Kidney epithelial cell (primary cell): ENCODE measurements at regions not wholly inside any gene's neighbourhood (a gene's known extent, or its start where the extent isn't known, plus 50 kb on each side); places are given as distances from the start of the nearest gene placed in this dataset.
A peak's percentile ranks its signal among the peaks of the same experiment; 100 is the strongest.

Experiments used
- DNase-seq: peaks from one replicate; pipeline ENCODE4 v3.0.0-alpha.2; 2010; ENCODE audit warnings: low read depth
- H3K27me3 ChIP-seq: 2 replicates; pipeline ENCODE4 v1.6.0; 2011; ENCODE audit warnings: low read length; ENCODE audit not compliant: control insufficient read depth, insufficient read depth
- H3K36me3 ChIP-seq: 2 replicates; pipeline ENCODE4 v1.5.1; 2011; ENCODE audit warnings: low read length; ENCODE audit not compliant: control insufficient read depth, insufficient read depth
- H3K4me3 ChIP-seq: 2 replicates; pipeline ENCODE4 v1.5.1; 2011; ENCODE audit warnings: low read depth, mild to moderate bottlenecking, control low read depth, low read length
- TF ChIP-seq, protein P1 (sequence below): IDR thresholded peaks from 2 replicates; pipeline ENCODE4 v1.5.1; 2011; ENCODE audit warnings: mild to moderate bottlenecking, moderate library complexity, low read length, control low read depth, inconsistent platforms; ENCODE audit not compliant: insufficient read depth, poor library complexity, severe bottlenecking

- H3K36me3 ChIP-seq, result no peaks in the 10 kb centered on the region
- no peak overlapping the region for H3K4me3 ChIP-seq
- H3K27me3 ChIP-seq, result no peaks in the 10 kb centered on the region
- TF ChIP-seq, protein P1, sequence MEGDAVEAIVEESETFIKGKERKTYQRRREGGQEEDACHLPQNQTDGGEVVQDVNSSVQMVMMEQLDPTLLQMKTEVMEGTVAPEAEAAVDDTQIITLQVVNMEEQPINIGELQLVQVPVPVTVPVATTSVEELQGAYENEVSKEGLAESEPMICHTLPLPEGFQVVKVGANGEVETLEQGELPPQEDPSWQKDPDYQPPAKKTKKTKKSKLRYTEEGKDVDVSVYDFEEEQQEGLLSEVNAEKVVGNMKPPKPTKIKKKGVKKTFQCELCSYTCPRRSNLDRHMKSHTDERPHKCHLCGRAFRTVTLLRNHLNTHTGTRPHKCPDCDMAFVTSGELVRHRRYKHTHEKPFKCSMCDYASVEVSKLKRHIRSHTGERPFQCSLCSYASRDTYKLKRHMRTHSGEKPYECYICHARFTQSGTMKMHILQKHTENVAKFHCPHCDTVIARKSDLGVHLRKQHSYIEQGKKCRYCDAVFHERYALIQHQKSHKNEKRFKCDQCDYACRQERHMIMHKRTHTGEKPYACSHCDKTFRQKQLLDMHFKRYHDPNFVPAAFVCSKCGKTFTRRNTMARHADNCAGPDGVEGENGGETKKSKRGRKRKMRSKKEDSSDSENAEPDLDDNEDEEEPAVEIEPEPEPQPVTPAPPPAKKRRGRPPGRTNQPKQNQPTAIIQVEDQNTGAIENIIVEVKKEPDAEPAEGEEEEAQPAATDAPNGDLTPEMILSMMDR, result no peak
- DNase-seq, result peak; percentile 14
Measured at GRCh38 chr13:64912141-64912540, 2318.0 kb downstream of the PCDH9 start.

DNA sequence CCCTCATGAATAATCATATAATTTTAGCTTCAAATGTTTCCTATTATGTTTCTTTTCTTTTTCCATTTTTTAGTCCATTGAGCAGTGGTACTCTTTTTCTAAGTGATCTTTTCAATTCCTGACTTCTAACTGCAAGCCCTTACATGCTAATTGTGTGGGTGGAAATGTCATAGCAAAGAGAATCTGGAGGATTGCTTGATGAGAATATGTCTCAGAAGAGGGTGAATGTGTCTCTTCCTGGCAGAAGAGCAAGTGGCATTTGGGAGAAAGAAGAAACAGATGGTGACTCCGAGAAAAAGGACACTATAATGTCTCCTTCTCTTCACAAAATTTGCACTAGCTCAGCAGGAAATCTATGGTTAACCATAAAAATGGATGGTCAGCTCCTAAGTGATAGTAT, 2320.0 kb downstream of the PCDH9 start:
- H3K4me3 ChIP-seq, result no peak overlapping the region
- H3K36me3 ChIP-seq, result no peaks in the 10 kb centered on the region
- H3K27me3 ChIP-seq, result no peaks in the 10 kb centered on the region
- TF ChIP-seq, protein P1, result no peak
- DNase-seq, result no peak

GRCh38 chr13:64909184-64909583, 2321.0 kb downstream of the PCDH9 start:
- TF ChIP-seq, protein P1, result no peak
- Histone ChIP-seq H3K36me3 (no peaks in the 10 kb centered on the region), H3K27me3 (no peaks in the 10 kb centered on the region), H3K4me3 (no peak overlapping the region)
- no peak for DNase-seq

GRCh38 chr13:64900039-64900438, 2330.1 kb downstream of the PCDH9 start:
- no peaks in the 10 kb centered on the region for H3K27me3 ChIP-seq
- TF ChIP-seq, protein P1, result no peak
- DNase-seq, result no peak
- no peaks in the 10 kb centered on the region for H3K36me3 ChIP-seq
- H3K4me3 ChIP-seq, result no peak overlapping the region

- DNase-seq, result no peak
- Histone ChIP-seq H3K4me3 (no peak overlapping the region), H3K36me3 (no peaks in the 10 kb centered on the region), H3K27me3 (no peaks in the 10 kb centered on the region)
- TF ChIP-seq, protein P1, result no peak
Measured at GRCh38 chr13:64884976-64885375, 2345.2 kb downstream of the PCDH9 start.

GRCh38 chr13:64877176-64877575, 2353.0 kb downstream of the PCDH9 start:
- DNase-seq, result no peak
- TF ChIP-seq, protein P1, result no peak

More at GRCh38 chr13:64877176-64877575, 2353.0 kb downstream of the PCDH9 start:
- Histone ChIP-seq H3K36me3 (no peaks in the 10 kb centered on the region), H3K4me3 (no peak overlapping the region), H3K27me3 (no peaks in the 10 kb centered on the region)
